GM12878 (cell line): ENCODE measurements at regions not wholly inside any gene's neighbourhood (a gene's known extent, or its start where the extent isn't known, plus 50 kb on each side); places are given as distances from the start of the nearest gene placed in this dataset.

Source experiments
- BRCA1 ChIP-seq: IDR thresholded peaks from 2 replicates; pipeline ENCODE4 v1.6.1; 2011; ENCODE audit warnings: low read depth, low read length, improper control_type of control experiment
- POLR2AphosphoS5 ChIP-seq: IDR thresholded peaks from 2 replicates; pipeline ENCODE4 v1.6.1; 2011; ENCODE audit warnings: mild to moderate bottlenecking, low read length, inconsistent platforms
- RFX5 ChIP-seq: IDR thresholded peaks from 2 replicates; pipeline ENCODE4 v1.6.1; 2011; ENCODE audit warnings: low read depth, low read length, improper control_type of control experiment
- TARDBP ChIP-seq: IDR thresholded peaks from 2 replicates; pipeline ENCODE4 v1.6.1; 2016; ENCODE audit warnings: borderline replicate concordance
- YBX1 ChIP-seq: fragments of 450-650 bp; IDR thresholded peaks from 2 replicates; pipeline ENCODE4 v1.6.1; 2016; ENCODE audit warnings: antibody characterized with exemption

GRCh38 chr5:56346044-56346710 lies 113.0 kb upstream of the ANKRD55 start:
- TF ChIP-seq RFX5 (no peak), YBX1 (no peak), TARDBP (no peak), BRCA1 (no peak), POLR2AphosphoS5 (no peak)
